GM18870 (cell line): ENCODE measurements at regions not wholly inside any gene's neighbourhood (a gene's known extent, or its start where the extent isn't known, plus 50 kb on each side); places are given as distances from the start of the nearest gene placed in this dataset.
"Not testable (repeated sequence)": the region's sequence is repeated elsewhere in the genome, so short reads cannot be mapped to it uniquely, and the experiment has no call there.

ENCODE experiments used
- ATAC-seq: cut with Tn5 transposase; IDR thresholded peaks from one replicate; pipeline ENCODE4 v1.9.1; 2021; ENCODE audit warnings: moderate library complexity; ENCODE audit not compliant: unreplicated experiment

DNA sequence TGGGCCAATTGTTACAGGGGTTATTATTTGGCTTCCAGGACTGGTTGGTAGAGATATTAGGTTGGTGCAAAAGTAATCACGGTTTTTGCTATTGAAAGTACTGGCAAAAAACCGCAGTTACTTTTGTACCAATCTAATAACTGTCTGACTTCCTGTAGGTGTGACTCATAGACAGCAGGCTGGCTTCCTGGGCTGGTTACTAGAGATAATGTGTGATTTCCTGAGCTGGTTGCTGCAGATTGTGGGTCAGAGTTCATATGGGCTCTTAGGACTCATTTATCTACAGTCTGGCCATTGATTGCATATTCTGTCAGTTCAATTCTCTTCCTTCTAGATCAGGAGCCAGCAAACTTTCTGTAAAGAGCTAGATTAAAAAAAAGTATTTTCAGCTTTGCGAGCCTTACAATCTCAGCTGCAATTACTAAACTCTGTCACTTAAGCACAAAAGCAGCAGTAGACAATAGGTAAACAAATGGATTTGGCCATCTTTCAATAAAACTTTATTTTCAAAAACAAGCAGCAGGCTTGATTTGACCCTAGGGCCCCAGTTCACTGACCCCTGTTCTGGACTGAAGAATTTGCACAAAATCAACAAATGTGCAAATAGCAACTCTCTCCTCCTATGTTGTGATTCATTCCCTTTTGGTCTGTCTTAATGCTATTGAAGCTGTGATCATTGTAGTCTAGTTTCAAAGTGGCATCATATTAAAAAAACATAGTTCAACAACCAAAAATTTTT, 50.8 kb upstream of the BOD1L1 start:
- no peak for ATAC-seq

DNA sequence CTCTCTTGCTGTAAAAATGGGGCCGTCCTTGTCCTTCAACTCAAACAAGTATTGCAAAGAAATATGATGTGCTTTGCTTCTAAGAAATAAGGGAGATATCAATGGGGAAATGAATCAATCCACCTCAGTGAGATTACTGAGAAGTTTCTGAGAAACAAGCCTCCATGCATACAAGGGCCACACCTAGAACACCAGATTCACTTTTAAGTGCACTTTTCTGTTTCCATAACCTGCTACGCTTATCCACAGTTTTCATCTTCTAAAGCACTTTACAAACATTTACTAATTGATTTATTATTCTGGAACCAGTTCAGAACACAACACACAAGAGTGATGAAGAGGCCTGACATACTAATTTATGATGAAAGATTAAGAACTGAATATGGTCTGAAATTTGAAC, 54.0 kb upstream of the BOD1L1 start:
- no peak for ATAC-seq

DNA sequence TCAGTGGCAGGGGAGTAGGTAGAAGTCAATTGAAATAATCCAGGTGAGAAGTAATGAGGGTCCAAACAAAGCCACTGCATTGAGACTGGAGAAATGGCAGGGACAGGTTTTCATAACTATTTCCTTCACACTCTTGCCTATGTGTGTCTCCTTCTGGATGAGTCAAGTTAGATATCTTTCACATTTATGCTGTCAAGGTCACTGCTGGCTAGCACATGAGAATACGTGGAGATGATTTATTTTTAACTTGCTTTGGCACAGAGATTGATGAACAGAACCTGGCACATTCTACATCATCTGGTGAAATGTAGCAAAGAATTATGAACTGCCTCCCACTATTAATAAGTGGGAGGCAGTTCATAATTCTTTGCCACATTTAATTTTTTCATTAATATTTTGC, 66.7 kb upstream of the BOD1L1 start:
- no peak for ATAC-seq

DNA sequence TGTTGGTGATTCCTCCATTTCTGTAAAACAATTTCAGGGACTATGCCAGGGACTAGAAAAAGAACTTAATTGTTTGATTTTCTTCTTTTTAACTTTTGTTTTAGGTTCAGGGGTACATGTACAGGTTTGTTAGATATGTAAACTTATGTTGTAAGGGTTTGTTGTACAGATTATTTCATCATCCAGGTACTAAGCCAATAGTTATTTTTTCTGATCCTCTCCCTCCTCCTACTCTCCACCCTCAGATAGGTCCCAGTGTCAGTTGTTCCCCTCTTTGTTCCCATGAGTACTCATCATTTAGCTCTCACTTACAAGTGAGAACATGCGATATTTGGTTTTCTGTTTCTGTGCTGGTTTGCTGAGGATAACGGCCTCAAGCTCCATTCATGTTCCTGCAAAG, 70.8 kb upstream of the BOD1L1 start:
- no peak for ATAC-seq

DNA sequence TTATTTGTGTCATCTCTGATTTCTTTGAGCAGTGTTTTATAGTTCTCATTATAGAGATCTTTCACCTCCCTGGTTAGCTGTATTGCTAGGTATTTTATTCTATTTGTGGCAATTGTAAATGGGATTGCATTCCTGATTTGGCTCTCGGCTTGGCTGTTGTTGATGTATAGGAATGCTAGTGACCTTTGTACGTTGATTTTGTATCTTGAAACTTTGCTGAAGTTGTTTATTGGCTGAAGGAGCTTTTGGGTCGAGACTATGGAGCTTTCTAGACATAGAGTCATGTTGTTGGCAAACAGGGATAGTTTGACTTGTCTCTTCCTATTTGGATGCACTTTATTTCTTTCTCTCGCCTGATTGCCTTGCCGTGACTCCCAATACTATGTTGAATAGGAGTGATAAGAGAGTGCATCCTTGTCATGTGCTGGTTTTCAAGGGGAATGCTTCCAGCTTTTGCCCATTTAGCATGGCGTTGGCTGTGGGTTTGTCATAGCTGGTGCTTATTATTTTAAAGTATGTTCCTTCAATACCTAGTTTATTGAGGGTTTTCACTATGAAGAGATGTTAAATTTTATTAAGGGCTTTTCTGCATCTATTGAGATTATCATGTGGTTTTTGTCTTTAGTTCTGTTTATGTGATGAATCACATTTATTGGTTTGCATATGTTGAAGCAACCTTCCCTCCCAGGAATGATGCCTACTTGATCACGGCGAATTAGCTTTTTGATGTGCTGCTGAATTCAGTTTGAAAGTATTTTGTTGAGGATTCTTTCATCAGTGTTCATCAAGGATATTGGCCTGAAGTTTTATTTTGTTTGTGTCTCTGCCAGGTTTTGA, 72.7 kb upstream of the BOD1L1 start:
- ATAC-seq = no peak

DNA sequence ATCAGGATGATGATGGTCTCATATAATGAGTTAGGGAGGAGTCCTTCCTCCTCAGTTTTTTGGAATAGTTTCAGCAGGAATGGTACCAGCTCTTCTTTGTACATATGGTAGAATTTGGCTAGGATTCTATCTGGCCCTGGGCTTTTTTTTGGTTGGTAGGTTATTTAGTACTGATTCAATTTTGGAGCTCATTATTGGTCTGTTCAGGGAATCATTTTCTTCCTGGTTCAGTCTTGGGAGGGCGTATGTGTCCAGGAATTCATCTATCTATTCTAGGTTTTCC, 73.3 kb upstream of the BOD1L1 start:
- ATAC-seq = not testable (repeated sequence)

DNA sequence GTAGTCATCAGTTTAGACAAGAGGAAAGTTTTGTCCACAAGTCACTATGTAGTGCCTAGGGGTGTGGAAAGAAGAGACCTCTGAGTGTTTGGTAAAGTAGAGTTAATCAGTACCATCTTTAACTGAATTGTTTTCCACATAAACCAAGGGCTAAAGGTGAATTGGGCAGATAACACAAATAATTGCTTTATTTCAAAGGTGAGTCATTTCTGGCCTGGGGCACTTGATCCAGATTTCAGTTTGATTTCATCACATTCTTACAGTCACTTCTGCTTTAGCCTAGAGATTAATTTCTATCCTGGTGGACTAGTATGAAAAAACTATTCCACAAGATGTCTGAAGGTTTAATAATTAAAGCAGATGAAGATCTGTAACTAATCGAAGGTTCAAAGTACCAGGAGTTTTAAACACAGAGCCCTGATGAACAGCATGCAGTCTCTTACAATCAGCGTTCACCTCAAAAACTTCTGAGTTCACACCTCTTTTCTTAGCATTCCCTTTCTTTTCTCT, 74.5 kb upstream of the BOD1L1 start:
- no peak for ATAC-seq

DNA sequence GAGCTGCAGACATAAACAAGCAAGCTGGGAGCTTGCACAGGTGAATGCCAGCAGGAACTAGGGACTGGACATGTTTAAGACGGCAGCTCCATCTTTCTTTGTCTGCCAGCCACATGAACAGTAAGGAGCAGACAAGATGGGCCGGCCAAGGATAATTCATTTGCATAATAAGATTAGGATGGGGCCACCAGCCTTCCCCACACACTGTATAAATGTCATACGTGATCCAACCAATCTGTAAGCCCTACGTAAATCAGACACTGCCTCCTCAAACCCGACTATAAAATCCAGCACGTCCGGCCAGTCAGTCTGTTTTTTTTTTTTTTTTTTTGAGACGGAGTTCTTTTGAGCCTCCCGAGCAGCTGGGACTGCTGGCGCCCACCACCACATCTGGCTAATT, 75.6 kb upstream of the BOD1L1 start:
- no peak for ATAC-seq

DNA sequence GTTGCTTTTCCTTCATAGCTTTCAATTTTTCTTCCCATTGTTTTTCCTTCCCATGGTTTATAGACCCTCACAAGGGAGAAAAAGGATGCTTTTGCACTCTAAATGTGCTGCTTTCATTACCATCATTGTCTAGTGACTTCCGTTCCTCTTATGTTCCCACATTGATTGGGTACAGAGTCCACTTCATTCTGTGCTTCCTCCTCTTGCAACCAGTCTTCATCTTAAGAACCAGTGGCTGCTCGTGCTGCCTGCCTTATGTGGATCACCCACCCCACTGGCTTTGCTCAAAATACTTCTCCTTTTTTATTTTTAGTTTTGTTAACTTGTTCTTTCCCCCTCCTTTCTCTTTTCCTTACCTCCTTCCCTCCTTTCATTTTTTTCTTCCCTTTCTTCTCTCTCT, 76.5 kb upstream of the BOD1L1 start:
- ATAC-seq = no peak

DNA sequence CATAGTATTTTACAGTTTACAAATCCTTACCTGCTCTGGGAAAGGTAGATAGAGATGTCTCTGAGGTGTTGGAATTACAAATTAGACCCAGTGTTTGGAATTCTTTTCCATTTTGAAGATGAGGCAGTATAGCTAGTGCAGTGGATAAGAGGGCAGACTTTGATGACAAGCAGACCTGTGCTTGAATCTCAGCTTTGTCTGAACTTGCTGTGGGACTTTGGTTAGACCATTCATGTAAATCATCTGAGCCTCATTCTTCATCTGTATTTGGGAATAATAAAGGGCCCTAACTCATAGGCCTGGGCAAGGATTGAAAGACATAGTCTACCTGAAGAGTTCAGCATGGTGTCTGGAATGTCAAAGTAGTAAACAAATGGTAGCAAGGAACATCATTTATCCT, 77.2 kb upstream of the BOD1L1 start:
- ATAC-seq = no peak

DNA sequence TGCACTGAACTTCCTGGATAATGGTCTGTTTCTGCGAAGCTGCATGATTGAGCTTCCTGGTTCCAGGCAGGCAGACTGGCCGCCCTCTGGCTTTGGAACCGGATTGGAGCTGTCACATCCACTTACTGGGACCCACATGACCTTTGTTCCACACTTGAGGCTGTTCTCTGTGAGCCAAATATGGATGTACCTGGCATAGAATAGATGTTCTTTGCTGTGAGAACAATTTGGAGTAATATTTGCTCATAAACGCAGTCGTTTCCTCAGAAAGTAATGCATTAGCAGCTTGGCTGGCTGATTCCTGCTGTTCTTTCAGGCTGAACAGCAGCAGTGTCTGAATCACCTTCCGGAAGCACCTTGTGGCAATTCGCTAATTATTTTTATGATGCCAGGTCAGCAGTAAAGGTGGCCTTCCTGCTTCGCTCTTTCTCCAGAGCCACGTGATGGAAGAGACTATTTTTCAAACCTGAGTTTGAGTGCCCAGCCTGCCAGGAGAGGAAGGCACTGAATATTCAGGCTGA, 78.1 kb upstream of the BOD1L1 start:
- no peak for ATAC-seq

DNA sequence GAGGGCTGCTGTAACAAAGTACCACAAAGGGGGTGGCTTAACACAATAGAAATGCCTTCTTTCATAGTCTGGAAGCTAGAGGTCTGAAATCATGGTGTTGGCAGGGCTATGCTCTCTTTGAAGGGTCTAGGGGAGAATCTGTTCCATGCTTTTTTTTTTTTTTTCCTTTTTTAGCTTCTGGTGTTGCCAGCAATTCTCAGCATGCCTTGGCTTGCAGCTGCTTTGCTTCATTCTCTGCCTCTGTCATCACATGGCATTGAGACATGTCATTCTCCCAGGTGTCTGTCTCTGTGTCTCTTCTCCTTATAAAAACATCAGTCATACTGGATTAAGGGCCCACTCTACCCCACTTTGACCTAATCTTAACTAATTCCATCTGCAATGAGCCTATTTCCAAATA, 78.6 kb upstream of the BOD1L1 start:
- ATAC-seq = no peak

DNA sequence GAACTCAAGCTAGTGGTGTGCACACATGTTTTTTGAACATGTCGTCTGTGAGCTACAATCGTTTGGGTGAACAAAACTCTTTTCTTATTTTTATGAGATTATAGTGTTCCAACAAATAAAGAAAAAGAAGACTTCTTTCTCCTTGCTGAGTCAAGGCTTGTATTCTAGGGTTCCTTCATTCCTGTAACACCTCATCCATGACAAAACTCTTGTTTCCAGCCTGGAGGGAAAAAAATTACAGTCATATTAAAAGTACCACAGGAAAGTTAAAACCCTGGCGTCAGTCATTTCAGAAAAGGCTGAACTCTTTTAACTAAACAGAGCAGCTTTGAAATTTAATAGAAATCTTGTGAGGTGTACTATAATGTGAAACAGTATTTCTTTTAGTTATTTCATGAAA, 79.2 kb upstream of the BOD1L1 start:
- no peak for ATAC-seq

DNA sequence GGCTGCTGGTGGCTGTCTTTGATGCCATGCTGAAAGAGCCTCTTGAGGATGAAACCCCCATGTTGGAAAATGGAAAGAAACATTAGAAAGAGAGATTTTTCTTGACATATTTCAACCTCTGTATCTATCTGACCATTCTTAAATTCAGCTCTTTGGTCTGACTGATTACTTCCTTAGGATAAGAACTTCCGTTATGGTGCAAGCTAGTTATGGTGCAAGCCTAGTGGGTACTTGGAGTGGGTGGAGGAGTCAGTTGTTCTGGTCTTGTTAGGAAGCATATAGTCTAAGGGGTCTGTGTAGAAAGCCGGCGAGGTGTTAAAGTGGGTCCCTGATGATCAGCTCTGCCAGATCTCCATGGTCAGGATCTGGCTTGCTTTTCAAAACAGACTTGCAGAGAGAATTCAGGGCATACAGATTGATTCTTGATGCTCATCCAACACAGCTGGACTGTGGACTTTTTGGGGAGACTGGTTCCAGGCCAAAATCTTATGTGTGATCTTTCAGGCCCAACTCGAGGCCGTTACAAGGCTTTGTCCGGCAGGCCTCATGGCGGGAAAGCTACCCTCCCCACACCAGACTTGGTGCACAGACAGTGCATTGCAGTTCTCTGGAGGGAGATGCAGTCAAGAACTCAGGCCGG, 82.8 kb upstream of the BOD1L1 start:
- ATAC-seq = no peak

DNA sequence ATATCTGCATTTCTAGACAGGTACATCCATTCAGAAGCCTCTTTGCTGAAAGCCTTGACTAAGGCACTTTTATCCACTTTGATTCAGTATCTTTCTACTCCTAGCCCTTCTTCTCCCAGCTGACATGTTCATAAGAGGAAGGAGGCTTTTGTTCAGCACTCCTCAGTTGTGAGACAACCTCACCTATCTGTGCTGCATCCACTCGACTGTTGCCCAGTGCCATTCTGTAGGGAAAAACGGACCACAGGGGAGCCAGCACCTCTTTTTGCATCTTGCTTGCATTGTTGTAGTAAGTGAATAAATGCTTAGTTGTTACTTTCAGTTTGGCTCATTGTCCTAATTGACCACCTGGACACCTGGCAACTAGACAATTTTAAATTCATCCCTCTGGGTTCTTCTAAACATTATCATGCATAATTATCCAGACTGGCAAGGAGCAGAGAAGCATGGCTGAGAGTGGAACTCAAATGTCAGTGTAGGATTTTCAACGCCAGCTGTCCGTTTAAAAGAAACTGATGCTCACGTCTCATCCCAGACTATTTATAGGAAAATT, 83.8 kb upstream of the BOD1L1 start:
- no peak for ATAC-seq

DNA sequence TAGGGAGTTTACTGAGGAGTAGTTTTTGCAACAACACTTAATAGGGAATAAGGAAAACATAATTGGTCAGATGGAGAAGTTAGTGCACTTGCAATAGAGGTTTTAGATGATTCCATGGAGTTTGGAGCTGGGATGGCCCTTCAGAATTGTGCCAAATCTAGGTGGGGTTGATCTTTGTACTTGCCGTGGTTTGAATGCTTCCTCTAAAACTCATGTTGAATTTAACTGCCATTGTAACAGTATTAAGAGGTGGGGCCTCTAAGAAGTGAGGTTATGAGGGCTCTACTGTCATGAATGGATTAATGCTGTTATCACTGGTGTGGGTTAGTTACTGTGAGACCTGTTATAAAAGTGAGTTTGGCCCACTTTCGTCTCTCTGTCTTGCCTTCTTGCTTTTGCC, 94.4 kb upstream of the BOD1L1 start:
- ATAC-seq = no peak

DNA sequence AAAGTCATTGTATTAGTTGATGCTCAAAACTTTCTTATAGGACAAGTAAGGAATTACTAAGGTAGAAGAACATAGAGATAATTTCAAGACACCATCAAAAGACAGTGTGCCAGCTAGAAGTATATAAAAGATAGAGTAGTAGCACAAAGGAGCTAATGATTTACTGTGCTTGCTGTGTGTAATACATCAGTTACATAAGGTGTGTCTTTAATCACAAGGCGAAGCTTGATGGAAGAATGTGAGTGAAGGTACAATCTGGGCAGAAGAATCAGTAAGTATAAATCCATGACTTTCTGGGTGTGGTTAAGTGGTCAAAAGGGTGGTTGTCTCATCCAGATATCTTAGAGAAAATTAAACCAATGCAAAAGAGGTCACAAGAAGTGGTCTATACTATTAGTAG, 95.1 kb upstream of the BOD1L1 start:
- ATAC-seq = no peak

DNA sequence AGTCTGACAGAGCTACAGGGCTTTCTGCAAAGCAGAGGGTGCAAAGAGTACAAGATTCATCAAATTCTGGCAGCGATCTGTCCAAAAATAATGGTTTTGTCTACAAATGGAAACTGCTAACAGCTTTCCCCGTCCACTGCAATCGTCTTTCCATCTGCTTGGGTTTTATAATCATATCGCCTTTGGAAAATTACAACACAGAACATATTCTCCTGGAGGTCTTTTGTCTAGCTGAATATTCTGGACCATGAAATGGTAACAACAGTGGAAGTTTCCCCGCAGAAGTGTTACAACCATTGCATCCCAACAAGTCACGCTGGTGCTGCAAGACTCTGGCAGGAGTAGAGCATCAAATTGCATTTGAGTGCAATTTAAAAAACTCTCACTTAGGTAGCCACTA, 101.2 kb upstream of the BOD1L1 start:
- ATAC-seq = no peak

DNA sequence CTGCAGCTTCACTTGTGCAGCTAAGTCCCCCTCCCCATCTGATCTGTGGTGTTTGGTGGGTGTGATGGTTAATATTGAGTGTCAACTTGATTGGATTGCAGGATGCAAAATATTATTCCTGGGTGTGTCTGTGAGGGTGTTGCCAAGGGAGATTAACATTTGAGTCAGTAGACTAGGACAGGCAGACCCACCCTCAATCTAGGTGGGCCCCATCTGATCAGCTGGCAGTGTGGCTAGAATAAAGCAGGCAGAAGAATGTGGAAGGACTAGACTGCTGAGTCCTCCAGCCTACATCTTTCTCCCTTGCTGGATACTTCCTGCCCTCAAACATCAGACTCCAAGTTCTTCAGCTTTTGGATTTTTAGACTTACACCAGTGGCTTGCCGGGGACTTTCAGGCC, 103.5 kb upstream of the BOD1L1 start:
- no peak for ATAC-seq

DNA sequence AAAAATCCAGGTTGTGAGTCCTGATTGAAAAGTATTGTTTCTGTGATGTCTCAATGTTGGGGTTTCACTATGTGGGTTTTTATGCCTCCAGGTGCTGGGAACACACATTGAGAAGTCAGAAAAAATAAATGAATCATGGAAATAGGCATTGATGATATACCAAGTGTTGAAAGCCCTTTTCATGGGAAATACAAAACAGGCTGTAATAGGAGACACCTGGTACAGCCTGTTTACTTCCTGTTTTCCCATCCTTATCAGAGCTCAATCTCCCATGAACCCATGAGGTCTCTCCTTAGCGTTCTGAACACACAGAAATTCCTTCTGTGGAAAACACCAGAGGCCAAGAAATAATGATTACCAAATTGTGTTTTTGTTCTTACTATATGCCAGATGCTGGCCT, 106.3 kb upstream of the BOD1L1 start:
- no peak for ATAC-seq

DNA sequence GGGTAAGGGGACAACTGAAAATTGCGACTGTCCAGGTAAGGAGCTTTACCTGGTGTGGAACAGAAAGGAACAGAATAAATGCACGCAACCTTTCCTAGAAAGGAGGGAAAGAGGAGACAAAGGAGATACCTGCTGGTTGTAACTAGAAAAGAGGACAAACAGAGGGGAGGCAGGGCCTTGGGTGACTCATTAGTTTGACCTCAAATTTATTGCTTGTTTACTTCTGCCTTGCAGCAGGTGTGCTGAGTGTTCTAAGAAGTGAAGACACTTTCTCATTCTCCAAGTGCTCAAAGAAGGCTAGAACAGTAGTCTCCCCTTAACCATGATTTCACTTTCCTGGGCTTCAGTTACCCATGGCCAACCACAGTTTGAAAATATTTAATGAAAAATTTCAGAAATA, 123.1 kb upstream of the BOD1L1 start:
- no peak for ATAC-seq

DNA sequence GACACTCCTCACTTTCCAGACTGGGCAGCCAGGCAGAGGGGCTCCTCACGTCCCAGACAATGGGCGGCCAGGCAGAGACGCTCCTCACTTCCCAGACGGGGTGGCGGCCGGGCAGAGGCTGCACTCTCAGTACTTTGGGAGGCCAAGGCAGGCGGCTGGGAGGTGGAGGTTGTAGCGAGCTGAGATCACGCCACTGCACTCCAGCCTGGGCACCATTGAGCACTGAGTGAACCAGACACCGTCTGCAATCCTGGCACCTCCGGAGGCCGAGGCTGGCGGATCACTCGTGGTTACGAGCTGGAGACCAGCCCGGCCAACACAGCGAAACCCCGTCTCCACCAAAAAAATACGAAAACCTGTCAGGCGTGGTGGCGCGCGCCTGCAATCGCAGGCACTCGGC, 134.1 kb upstream of the BOD1L1 start:
- not testable (repeated sequence) for ATAC-seq
